Vagina (tissue), 2 donors: ENCODE measurements at regions not wholly inside any gene's neighbourhood (a gene's known extent, or its start where the extent isn't known, plus 50 kb on each side); places are given as distances from the start of the nearest gene placed in this dataset.

Experiments
- CTCF ChIP-seq, 3 experiments: fragments of 450-650 bp in 2 of 3; fragments of 200-600 bp in 1 of 3; sonication (generic) in 1 of 3; IDR thresholded peaks; one replicate each; pipeline ENCODE4 v1.5.1; 2017 to 2019; ENCODE audit warnings: antibody characterized with exemption in 3 of 3, mild to moderate bottlenecking in 2 of 3, moderate library complexity in 2 of 3
- POLR2AphosphoS5 ChIP-seq, 2 donors: sonication (generic); formaldehyde crosslinking; IDR thresholded peaks; one replicate each; pipeline ENCODE4 v1.9.0; 2017; ENCODE audit warnings: antibody characterized with exemption in 2 of 2, mild to moderate bottlenecking in 2 of 2, low read depth in 1 of 2; ENCODE audit not compliant: insufficient read depth in 1 of 2

- no peak for TF ChIP-seq POLR2AphosphoS5 (IDR thresholded peaks at IDR 0.05; ENCODE audit: insufficient read depth in 1 of 2, low read depth in 1 of 2)
- no peak for TF ChIP-seq CTCF (IDR thresholded peaks at IDR 0.05)
Observed at GRCh38 chr22:46099740-46100139, 50.6 kb upstream of the PPARA start.
